ENCODE measurements at regions not wholly inside any gene's neighbourhood (a gene's known extent, or its start where the extent isn't known, plus 50 kb on each side); places are given as distances from the start of the nearest gene placed in this dataset.

DNA sequence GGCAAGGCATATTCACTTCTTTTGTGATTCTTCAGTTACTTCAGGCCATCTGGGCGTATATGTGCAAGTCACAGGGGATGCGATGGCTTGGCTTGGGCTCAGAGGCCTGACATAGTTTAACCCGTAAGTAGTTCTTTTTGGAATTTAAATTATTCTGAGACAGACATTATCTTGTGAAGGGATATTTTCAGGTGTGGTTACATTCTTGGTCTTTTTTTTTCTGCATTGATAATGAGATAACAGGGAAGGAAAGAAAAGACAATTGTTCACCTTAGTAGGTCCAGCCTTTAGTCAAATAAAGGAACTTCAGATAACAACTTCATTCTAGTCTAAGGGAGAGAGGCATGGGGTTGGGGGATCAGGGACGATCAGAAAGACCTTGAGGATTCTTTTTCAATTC lies 74.8 kb downstream of the TEX13C start:
- TF ChIP-seq, protein P1, sequence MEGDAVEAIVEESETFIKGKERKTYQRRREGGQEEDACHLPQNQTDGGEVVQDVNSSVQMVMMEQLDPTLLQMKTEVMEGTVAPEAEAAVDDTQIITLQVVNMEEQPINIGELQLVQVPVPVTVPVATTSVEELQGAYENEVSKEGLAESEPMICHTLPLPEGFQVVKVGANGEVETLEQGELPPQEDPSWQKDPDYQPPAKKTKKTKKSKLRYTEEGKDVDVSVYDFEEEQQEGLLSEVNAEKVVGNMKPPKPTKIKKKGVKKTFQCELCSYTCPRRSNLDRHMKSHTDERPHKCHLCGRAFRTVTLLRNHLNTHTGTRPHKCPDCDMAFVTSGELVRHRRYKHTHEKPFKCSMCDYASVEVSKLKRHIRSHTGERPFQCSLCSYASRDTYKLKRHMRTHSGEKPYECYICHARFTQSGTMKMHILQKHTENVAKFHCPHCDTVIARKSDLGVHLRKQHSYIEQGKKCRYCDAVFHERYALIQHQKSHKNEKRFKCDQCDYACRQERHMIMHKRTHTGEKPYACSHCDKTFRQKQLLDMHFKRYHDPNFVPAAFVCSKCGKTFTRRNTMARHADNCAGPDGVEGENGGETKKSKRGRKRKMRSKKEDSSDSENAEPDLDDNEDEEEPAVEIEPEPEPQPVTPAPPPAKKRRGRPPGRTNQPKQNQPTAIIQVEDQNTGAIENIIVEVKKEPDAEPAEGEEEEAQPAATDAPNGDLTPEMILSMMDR (IDR thresholded peaks at IDR 0.05; ENCODE audit: insufficient read depth, low read depth, low read length): no peak
- no peak for TF ChIP-seq EZH2 (IDR thresholded peaks at IDR 0.05; ENCODE audit: insufficient read depth, low read length)

Measured in astrocyte (in vitro differentiated cells and primary cell).